Glomerular endothelial cell (primary cell): ENCODE measurements at regions not wholly inside any gene's neighbourhood (a gene's known extent, or its start where the extent isn't known, plus 50 kb on each side); places are given as distances from the start of the nearest gene placed in this dataset.
"Not testable (repeated sequence)": the region's sequence is repeated elsewhere in the genome, so short reads cannot be mapped to it uniquely, and the experiment has no call there.

Source experiments
- DNase-seq: peaks from one replicate; pipeline ENCODE4 v3.0.0-alpha.2; 2011; ENCODE audit warnings: low read depth, low spot score; ENCODE audit errors: extremely low read depth

- no peak for DNase-seq
Measured at GRCh38 chrX:106220177-106220576, 52.1 kb downstream of the PWWP3B start.

- DNase-seq, result no peak
Measured at GRCh38 chrX:106243376-106243775, 75.3 kb downstream of the PWWP3B start.

- DNase-seq, result no peak
Measured at GRCh38 chrX:106246511-106246910, 78.4 kb downstream of the PWWP3B start.

DNA sequence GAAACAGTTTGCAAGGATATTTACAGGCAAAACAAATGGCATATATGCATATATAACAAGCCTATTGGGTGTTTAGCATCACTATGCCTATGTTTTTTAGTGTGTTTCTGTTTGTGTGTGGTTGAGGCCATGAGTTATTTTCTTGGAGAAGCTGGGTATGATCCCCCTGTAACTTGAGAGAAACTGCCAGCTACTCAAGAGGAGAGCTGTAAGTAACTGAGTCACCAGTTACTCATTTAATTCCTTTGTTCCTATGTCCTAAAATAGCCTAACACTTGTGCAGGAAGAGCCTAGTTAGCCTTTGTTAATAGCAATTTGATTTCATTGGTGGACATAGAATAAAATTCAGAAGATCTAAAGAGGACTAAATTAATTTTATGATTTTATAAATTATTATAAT lies 79.1 kb downstream of the PWWP3B start:
- no peak for DNase-seq

DNA sequence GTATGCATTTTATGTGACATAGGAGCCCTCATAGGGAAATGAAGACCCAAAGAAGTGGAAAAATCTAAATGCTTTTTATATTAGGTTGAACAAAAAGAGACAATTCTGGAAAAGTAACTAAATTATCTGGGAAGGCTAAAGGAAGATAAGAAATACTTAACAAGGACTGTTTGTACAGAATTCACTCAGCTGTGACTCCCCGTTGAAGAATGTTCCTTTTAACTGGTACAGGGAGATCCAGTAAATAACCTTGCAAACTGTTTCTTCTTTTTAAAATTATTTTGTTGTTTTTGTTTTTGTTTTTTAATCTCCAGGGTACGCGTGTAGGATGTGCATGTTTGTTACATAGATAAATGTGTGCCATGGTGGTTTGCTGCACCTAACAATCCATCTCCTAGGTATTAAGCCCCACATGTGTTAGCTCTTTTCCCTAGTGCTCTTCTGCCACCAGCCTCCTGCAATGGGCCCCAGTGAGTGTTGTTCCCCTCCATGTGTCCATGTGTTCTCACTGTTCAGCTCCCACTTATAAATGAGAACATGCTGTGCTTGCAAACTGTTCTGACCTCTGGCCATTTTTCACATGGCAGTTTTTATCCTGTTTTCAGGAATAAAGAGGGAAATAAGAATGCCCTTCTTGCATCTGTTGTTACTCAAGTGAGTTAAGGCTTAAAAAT lies 81.7 kb downstream of the PWWP3B start:
- DNase-seq, result no peak

DNA sequence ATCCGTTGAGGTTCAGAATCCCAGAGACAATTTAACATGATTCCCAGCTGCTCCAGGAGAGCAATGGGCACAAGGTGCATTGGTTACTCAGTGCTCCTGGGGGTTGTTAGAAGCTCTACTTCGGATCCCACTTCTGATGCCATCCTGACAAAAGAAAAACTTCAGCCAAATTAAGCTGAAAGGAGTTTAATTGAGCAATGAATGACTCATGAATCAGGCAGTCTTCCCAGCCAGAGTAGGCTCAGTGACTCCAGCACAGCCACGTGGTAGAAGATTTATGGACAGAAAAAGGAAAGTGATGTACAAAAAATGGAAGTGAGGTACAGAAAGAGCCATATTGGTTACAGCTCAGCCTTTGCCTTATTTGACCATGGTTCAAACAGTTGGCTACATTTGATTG lies 95.7 kb downstream of the PWWP3B start:
- DNase-seq, result no peak

DNA sequence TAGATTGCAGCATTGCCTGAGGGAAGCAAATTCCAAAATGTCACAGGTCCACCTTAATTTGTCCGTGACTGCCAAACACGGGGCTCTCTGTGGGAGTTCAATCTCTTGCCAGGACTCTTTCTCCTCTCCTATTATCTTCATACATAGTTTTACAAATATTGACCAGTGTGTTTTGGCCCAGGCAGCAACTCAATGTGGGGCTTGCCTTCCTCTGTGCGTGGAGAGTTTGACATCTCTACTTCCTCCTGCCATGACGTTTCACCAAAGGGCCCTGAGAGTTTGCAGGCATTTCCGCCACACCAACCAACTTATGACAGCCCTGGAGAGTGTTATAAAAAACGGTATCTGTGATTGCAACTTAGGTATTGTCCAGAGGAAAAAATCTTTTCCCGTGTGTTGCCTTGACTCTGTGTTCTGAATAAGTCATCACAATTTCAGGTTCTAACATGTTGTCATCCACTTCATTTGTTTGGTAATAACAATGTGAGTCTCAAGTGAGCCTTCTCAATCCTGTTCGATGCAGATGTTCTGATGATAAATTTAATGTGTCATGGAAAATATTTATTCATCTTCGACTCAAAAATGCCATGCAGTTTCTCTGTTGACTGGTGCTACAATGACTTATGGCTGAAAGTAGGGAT lies 106.0 kb downstream of the PWWP3B start:
- DNase-seq, result not testable (repeated sequence)

DNA sequence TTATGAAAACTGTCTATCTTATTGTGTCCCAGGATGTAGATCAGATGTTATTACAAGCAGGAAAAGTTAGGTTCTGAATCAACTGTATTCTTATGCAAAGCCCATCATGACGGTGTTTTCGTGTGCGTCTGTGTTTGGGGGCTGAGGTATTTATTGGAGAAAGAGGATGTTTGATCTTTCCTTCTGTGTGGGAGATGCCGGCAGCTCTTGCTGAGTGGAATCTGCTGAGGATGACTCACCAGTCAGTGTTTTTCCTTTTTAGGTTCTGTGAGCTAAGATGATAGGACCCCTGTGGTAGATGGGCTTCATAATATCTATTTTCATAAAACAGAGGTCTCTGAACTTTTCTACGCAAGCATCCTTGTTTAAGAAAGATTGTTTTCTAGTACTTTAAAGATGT lies 107.1 kb downstream of the PWWP3B start:
- DNase-seq, result not testable (repeated sequence)

- DNase-seq, result no peak
Measured at GRCh38 chrX:106278951-106279350, 110.8 kb downstream of the PWWP3B start.

DNA sequence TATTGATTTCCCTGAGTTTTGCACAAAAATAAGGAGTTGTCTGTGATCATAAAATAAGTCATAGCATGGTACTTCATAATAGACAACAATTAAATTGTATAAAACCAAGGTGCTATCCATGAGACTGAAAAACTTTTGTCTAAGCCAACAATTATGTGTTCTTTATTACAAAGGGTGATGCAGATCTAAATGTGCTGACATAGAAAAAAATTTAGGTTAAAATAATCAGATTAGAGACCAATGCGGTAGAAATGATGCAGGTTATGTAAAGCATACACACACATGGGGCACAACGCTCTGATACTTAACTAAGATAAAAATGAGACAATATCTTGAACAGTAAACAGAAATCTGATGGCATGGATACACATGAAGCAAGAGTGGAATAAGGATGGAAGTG lies 113.3 kb downstream of the PWWP3B start:
- no peak for DNase-seq

GRCh38 chrX:106283841-106284240 lies 115.7 kb downstream of the PWWP3B start:
- no peak for DNase-seq

- no peak for DNase-seq
Measured at GRCh38 chrX:106284431-106285025, 116.4 kb downstream of the PWWP3B start.

DNA sequence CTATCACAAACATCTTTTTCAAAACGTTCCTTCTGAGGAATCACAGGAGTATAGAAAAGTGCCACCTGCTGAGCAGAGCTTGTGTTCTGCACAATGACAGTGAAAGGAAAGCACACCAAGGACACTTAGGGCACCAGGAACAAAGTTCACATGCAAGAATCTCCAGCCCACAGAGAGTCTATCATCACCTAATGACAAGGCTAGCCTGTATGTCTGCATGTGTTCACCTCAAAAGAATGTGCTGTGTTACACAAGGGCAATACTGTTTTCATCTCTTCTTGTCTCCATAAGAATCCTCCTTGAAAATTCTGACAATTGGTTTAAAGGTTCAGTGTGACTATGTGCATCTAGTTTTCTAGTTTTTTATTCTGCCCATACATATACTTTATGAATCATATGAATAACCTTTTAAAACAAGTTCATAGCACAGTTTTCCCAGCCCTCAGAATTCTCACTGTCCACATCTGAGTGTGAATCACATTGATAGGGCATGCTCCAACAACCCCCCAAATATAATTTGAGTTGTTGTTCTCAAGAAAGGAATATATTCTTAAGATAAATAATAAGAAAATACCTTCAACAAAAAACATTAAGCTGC lies 118.0 kb downstream of the PWWP3B start:
- no peak for DNase-seq

DNA sequence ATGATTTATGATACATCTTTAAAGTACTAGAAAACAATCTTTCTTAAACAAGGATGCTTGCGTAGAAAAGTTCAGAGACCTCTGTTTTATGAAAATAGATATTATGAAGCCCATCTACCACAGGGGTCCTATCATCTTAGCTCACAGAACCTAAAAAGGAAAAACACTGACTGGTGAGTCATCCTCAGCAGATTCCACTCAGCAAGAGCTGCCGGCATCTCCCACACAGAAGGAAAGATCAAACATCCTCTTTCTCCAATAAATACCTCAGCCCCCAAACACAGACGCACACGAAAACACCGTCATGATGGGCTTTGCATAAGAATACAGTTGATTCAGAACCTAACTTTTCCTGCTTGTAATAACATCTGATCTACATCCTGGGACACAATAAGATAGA lies 122.7 kb downstream of the PWWP3B start:
- DNase-seq, result not testable (repeated sequence)

- not testable (repeated sequence) for DNase-seq
Measured at GRCh38 chrX:106291779-106292390, 123.8 kb downstream of the PWWP3B start.

GRCh38 chrX:106300239-106300638 lies 132.1 kb downstream of the PWWP3B start:
- DNase-seq, result no peak

GRCh38 chrX:106300656-106301055 lies 132.6 kb downstream of the PWWP3B start:
- DNase-seq, result no peak

- no peak for DNase-seq
Measured at GRCh38 chrX:106302304-106302703, 134.2 kb downstream of the PWWP3B start.

DNA sequence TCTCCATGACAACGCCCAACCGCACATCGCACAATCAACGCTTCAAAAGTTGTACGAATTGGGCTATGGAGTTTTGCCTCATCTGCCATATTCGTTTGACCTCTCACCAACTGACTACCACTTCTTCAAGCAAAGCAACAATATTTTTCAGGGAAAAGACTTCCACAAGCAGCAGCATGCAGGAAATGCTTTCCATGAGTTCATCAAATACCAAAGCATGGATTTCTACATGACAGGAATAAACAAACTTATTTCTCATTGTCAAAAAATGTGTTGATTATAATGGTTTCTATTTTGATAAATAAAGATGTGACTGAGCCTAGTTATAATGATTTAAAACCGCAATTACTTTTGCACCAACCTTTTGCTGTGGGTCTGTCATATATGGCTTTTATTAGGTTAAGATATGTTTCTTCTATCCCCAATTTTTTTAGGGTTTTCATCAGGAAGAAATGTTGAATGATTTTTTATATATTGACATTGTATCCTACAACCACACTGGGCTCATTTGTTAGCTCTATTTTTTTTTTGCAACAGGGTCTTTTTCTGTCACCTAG lies 138.4 kb downstream of the PWWP3B start:
- no peak for DNase-seq

- no peak for DNase-seq
Measured at GRCh38 chrX:106323357-106323756, 155.3 kb downstream of the PWWP3B start.

- DNase-seq, result no peak
Measured at GRCh38 chrX:106331606-106332005, 163.5 kb downstream of the PWWP3B start.
